Dedifferentiated amniotic fluid mesenchymal stem cell (primary cell): ENCODE measurements at regions not wholly inside any gene's neighbourhood (a gene's known extent, or its start where the extent isn't known, plus 50 kb on each side); places are given as distances from the start of the nearest gene placed in this dataset.
"Not testable (repeated sequence)": the region's sequence is repeated elsewhere in the genome, so short reads cannot be mapped to it uniquely, and the experiment has no call there.

Experiments used
- DNase-seq: peaks from one replicate; pipeline ENCODE4 v3.0.0-alpha.2; 2016; ENCODE audit errors: extremely low spot score

- no peak for DNase-seq
These were observed 57.9 kb downstream of the DNAJB9 start for GRCh38 chr7:108627476-108628051.

- DNase-seq, result no peak
These were observed 59.0 kb downstream of the DNAJB9 start for GRCh38 chr7:108628678-108629077.

- no peak for DNase-seq
These were observed 60.2 kb downstream of the DNAJB9 start for GRCh38 chr7:108629651-108630400.

GRCh38 chr7:108634036-108634435 is 64.4 kb downstream of the DNAJB9 start:
- DNase-seq, result no peak

GRCh38 chr7:108634535-108634934 is 64.9 kb downstream of the DNAJB9 start:
- no peak for DNase-seq

- DNase-seq, result no peak
These were observed 67.5 kb downstream of the DNAJB9 start for GRCh38 chr7:108637049-108637621.

GRCh38 chr7:108642126-108642525 is 72.5 kb downstream of the DNAJB9 start:
- no peak for DNase-seq

- DNase-seq, result no peak
These were observed 73.5 kb downstream of the DNAJB9 start for GRCh38 chr7:108643136-108643535.

GRCh38 chr7:108648989-108649388 is 79.3 kb downstream of the DNAJB9 start:
- DNase-seq, result no peak

GRCh38 chr7:108650467-108650866 is 80.8 kb downstream of the DNAJB9 start:
- DNase-seq, result no peak

GRCh38 chr7:108652886-108653285 is 83.2 kb downstream of the DNAJB9 start:
- DNase-seq, result no peak

- DNase-seq, result no peak
These were observed 83.9 kb downstream of the DNAJB9 start for GRCh38 chr7:108653526-108653925.

- DNase-seq, result not testable (repeated sequence)
These were observed 87.6 kb downstream of the DNAJB9 start for GRCh38 chr7:108657140-108657726.

GRCh38 chr7:108659261-108659660 is 89.6 kb downstream of the DNAJB9 start:
- DNase-seq, result no peak

- no peak for DNase-seq
These were observed 90.2 kb downstream of the DNAJB9 start for GRCh38 chr7:108659867-108660266.

- DNase-seq, result no peak
These were observed 90.8 kb downstream of the DNAJB9 start for GRCh38 chr7:108660465-108660864.

- DNase-seq, result no peak
These were observed 93.2 kb downstream of the DNAJB9 start for GRCh38 chr7:108662783-108663362.

GRCh38 chr7:108663701-108664100 is 94.0 kb downstream of the DNAJB9 start:
- no peak for DNase-seq

GRCh38 chr7:108667216-108667615 is 97.5 kb downstream of the DNAJB9 start:
- no peak for DNase-seq

- DNase-seq, result no peak
These were observed 100.3 kb downstream of the DNAJB9 start for GRCh38 chr7:108669958-108670357.

- DNase-seq, result not testable (repeated sequence)
These were observed 104.0 kb downstream of the DNAJB9 start for GRCh38 chr7:108673699-108674098.

- no peak for DNase-seq
These were observed 115.0 kb downstream of the DNAJB9 start for GRCh38 chr7:108684629-108685028.
